DOHH2 (cell line): ENCODE measurements at regions not wholly inside any gene's neighbourhood (a gene's known extent, or its start where the extent isn't known, plus 50 kb on each side); places are given as distances from the start of the nearest gene placed in this dataset.

Experiments used
- CTCF ChIP-seq: fragments of 200-600 bp; sonication (generic); IDR thresholded peaks from one replicate; pipeline ENCODE4 v1.5.1; 2014; ENCODE audit warnings: antibody characterized with exemption, mild to moderate bottlenecking, low read depth, low read length; ENCODE audit not compliant: poor library complexity, severe bottlenecking
- EZH2phosphoT487 ChIP-seq: fragments of 200-600 bp; sonication (generic); IDR thresholded peaks from 2 replicates; pipeline ENCODE4 v1.6.1; 2017; ENCODE audit warnings: borderline replicate concordance, mild to moderate bottlenecking, antibody characterized with exemption, low read length, moderate library complexity, mixed read lengths

GRCh38 chr5:54894957-54895815 is 90.2 kb downstream of the ESM1 start:
- TF ChIP-seq CTCF (no peak), EZH2phosphoT487 (no peak)
